H1 (cell line): ENCODE measurements at regions not wholly inside any gene's neighbourhood (a gene's known extent, or its start where the extent isn't known, plus 50 kb on each side); places are given as distances from the start of the nearest gene placed in this dataset.

Source experiments
- CBX5 ChIP-seq: fragments of 300-800, 300-1000 bp; sonication (generic); IDR thresholded peaks from 2 replicates; pipeline ENCODE4 v1.7.1; 2016; ENCODE audit warnings: antibody characterized with exemption, low read length, low read depth
- CTBP2 ChIP-seq: IDR thresholded peaks from 2 replicates; pipeline ENCODE4 v1.7.0; 2011; ENCODE audit warnings: borderline replicate concordance, mild to moderate bottlenecking, moderate library complexity, mixed read lengths, low read length; ENCODE audit not compliant: insufficient read depth, insufficient read length
- EP300 ChIP-seq, 2 experiments: IDR thresholded peaks; 1 replicate in 1 of 2; 2 replicates in 1 of 2; pipeline ENCODE4 v1.6.1; 2011 to 2012; ENCODE audit warnings: low read depth in 2 of 2, low read length in 2 of 2, mild to moderate bottlenecking in 2 of 2, borderline replicate concordance in 1 of 2, inconsistent platforms in 1 of 2, moderate library complexity in 1 of 2
- KDM4A ChIP-seq: IDR thresholded peaks from one replicate; pipeline ENCODE4 v1.7.1; 2012; ENCODE audit warnings: low read depth, mild to moderate bottlenecking, moderate library complexity, low read length, inconsistent platforms; ENCODE audit not compliant: severe bottlenecking
- TF ChIP-seq, protein P1 (sequence below): IDR thresholded peaks from 2 replicates; pipeline ENCODE4 v1.6.1; 2011; ENCODE audit warnings: low read length, improper control_type of control experiment

DNA sequence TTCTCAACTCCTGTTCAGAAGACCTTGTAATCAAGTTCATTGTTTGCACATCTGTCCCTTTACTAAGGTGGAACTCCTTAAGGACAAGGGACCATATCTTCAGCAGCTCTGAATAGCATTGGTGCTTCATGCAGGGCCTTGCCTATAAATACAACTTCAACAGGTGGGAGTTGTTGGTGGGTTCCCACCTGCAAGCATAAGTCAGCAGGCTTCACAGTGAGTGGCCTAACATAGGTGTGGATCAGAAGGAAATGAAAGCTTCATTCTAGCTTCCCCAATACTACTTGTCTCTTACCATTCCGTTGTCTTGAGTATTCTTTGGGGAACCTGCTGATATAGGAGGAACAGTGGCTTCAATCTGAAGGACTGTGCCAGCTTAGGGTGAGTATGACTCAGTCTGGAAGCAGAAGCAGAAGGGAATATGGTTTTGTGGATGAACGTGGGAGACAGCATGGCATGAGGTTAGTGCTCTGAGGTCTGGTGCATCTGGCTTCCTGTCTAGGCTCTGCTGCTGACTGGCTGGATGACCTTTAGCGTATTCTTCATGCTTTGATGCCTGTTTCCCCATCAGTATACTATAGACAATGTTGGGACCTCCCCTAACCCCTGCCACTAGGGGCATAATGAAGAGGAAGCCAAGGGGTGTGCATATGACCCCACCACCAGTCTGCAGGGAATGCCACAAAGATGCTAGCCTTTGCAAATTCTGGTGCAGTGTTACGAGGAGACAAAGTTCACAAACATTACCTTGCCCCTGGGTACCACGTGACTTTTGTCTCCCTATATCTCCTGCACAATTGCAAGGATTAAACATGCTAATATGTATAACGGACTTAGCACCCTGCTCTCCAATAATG lies 192.3 kb downstream of the PALM2AKAP2 start (continued):
- TF ChIP-seq, protein P1, sequence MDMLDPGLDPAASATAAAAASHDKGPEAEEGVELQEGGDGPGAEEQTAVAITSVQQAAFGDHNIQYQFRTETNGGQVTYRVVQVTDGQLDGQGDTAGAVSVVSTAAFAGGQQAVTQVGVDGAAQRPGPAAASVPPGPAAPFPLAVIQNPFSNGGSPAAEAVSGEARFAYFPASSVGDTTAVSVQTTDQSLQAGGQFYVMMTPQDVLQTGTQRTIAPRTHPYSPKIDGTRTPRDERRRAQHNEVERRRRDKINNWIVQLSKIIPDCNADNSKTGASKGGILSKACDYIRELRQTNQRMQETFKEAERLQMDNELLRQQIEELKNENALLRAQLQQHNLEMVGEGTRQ: no peak
- TF ChIP-seq CTBP2: no peak
- no peak for TF ChIP-seq KDM4A
- no peak for TF ChIP-seq CBX5
- TF ChIP-seq EP300 (IDR thresholded peaks at IDR 0.05; ENCODE audit: borderline replicate concordance in 1 of 2, low read depth in 2 of 2, low read length in 2 of 2): no peak
